ENCODE measurements at regions not wholly inside any gene's neighbourhood (a gene's known extent, or its start where the extent isn't known, plus 50 kb on each side); places are given as distances from the start of the nearest gene placed in this dataset.
"Not testable (repeated sequence)": the region's sequence is repeated elsewhere in the genome, so short reads cannot be mapped to it uniquely, and the experiment has no call there.

DNA sequence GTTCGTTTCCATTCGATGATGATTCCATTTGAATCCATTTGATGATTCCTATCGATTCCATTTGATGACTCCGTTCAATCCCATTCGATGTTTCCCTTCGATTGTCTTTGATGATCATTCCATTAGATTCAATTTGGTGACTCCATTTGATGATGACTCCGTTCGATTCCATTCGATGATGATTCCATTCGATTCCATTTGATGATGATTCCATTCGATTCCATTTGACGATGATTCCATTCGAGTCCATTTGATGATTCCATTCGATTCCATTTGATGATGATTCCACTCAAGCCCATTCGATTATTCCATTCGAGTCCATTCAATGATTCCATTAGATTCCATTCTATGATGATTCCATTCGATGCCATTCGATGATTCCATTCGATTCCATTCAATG lies 2730.6 kb downstream of the RPIA start:
- not testable (repeated sequence) for H3K27me3 ChIP-seq (ENCODE audit: control insufficient read depth, insufficient read depth, low read length); H3K4me3 ChIP-seq (ENCODE audit: low read depth, low read length); DNase-seq (ENCODE audit: low read depth); H3K36me3 ChIP-seq (ENCODE audit: control insufficient read depth, insufficient read depth, low read length)

DNA sequence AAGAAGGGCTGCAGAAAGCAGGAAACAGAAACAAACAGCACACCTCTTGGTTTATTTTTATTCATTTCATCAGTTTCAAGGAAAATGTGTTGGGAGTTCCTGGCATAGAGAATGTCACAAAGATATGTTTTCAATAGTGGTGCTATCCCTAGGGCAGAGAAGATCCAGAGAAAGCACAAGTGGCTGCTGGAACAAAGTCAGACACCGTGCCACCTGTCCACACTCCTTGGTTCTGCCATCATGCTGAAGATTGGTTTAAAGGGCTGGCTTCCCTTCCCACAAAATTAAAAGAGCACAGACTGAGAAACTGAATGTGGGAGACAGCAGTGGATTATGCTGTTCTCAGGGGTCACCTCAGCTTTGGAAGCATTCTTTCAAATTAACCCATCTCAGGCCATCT lies 2735.7 kb downstream of the RPIA start:
- H3K36me3 ChIP-seq (ENCODE audit: control insufficient read depth, insufficient read depth, low read length); DNase-seq (ENCODE audit: low read depth); H3K4me3 ChIP-seq (ENCODE audit: low read depth, low read length); H3K27me3 ChIP-seq (ENCODE audit: control insufficient read depth, insufficient read depth, low read length): not testable (repeated sequence)

DNA sequence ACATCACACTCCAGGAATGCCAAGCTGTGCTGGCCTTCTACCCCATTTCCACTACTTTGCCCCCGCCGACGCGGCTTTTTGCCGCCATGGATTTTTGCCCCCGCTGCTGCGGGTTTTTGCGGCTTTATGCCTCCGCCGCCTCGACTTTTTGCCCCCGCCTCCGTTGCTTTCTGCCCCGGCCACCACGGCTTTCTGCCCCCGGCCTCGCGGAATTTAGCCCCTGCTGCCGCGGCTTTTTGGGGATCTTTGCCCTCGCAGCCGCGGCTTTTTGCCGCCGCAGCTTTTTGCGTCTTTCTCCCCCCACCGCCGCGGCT lies 2750.4 kb downstream of the RPIA start:
- H3K36me3 ChIP-seq (ENCODE audit: control insufficient read depth, insufficient read depth, low read length); DNase-seq (ENCODE audit: low read depth): not testable (repeated sequence)
- Histone ChIP-seq H3K4me3 (ENCODE audit: low read depth, low read length) (peak overlapping the region; percentile 12), H3K27me3 (ENCODE audit: control insufficient read depth, insufficient read depth, low read length) (peaks cover 17% of the 10 kb centered on the region)

DNA sequence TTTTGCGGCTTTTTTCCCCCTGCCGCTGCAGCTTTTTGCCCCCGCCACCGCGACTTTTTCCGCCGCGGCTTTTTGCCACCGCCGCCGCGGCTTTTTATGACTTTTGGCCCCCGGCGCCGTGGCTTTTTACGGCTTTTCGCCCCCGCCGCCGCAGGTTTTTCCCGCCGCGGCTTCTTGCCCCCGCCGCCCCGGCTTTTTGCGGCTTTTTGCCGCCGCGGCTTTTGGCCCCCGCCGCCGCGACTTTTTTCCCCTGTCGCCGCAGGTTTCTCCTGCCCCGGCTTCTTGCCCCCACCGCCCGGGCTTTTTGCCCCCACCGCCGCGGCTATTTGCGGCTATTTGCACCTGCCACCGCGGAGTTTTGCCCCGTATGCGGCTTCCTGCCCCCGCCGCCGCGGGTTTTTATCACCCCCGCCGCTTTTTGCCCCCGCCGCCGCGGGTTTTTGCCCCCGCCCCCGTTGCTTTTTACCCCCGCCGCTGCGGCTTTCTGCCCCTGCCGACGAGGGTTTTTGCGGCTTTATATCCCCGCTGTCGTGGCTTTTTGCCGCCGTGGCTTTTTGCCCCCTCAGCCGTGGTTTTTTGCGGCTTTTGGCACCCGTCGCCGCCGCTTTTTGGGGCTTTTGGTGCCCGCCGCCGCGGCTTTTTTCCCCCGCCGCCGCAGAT lies 2750.9 kb downstream of the RPIA start:
- TF ChIP-seq CTCF (IDR thresholded peaks at IDR 0.05; ENCODE audit: insufficient read depth, low read length, poor library complexity, severe bottlenecking), result no peak
- no peak for DNase-seq (ENCODE audit: low read depth)
- Histone ChIP-seq H3K27me3 (ENCODE audit: control insufficient read depth, insufficient read depth, low read length) (peaks cover 17% of the 10 kb centered on the region), H3K36me3 (ENCODE audit: control insufficient read depth, insufficient read depth, low read length) (no peaks in the 10 kb centered on the region), H3K4me3 (ENCODE audit: low read depth, low read length) (peak overlapping the region; percentile 12)

GRCh38 chr2:91442906-91443729 lies 2751.6 kb downstream of the RPIA start:
- H3K36me3 ChIP-seq (ENCODE audit: control insufficient read depth, insufficient read depth, low read length); H3K4me3 ChIP-seq (ENCODE audit: low read depth, low read length); DNase-seq (ENCODE audit: low read depth): not testable (repeated sequence)
- peaks cover 17% of the 10 kb centered on the region for H3K27me3 ChIP-seq (ENCODE audit: control insufficient read depth, insufficient read depth, low read length)

- not testable (repeated sequence) for H3K4me3 ChIP-seq (ENCODE audit: low read depth, low read length); H3K36me3 ChIP-seq (ENCODE audit: control insufficient read depth, insufficient read depth, low read length); DNase-seq (ENCODE audit: low read depth)
- H3K27me3 ChIP-seq (ENCODE audit: control insufficient read depth, insufficient read depth, low read length), result peaks cover 17% of the 10 kb centered on the region
Measured at GRCh38 chr2:91443730-91444115, 2752.2 kb downstream of the RPIA start.

DNA sequence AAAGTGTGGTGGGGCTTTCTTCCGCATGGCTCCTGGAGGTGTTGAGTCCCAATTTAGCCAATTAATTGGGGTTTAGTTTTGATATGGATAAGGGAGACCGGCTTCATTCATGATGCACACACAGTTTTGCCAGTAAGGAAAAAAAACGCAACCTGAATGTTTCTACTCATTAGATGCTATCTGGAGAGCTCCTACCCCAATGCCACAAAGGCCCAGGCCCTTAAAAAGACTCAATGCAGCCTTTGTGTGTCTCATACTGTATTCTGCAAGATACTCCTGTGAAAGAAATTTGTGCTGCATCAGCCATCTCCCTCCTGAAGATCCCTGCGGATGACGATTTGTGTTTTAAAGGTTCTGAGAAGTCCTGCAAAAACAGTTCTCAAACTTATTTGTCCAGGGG lies 2754.2 kb downstream of the RPIA start:
- H3K4me3 ChIP-seq (ENCODE audit: low read depth, low read length); DNase-seq (ENCODE audit: low read depth); H3K36me3 ChIP-seq (ENCODE audit: control insufficient read depth, insufficient read depth, low read length): not testable (repeated sequence)
- peaks cover 17% of the 10 kb centered on the region for H3K27me3 ChIP-seq (ENCODE audit: control insufficient read depth, insufficient read depth, low read length)

DNA sequence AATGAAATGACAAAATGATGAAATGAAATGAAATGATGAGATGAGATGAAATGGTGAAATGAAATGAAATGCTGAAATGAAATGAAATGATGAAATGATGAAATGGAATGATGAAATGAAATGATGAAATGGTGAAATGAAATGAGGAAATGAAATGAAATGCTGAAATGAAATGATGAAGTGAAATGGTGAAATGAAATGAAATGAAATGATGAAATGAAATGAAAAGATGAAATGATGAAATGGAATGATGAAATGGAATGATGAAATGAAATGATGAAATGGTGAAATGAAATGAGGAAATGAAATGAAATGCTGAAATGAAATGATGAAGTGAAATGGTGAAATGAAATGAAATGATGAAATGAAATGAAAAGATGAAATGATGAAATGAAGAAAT lies 2755.0 kb downstream of the RPIA start:
- DNase-seq (ENCODE audit: low read depth); H3K36me3 ChIP-seq (ENCODE audit: control insufficient read depth, insufficient read depth, low read length); H3K4me3 ChIP-seq (ENCODE audit: low read depth, low read length): not testable (repeated sequence)
- H3K27me3 ChIP-seq (ENCODE audit: control insufficient read depth, insufficient read depth, low read length), result peaks cover 17% of the 10 kb centered on the region

GRCh38 chr2:91446915-91447314 lies 2755.4 kb downstream of the RPIA start:
- peaks cover 15% of the 10 kb centered on the region for H3K27me3 ChIP-seq (ENCODE audit: control insufficient read depth, insufficient read depth, low read length)
- DNase-seq (ENCODE audit: low read depth); H3K4me3 ChIP-seq (ENCODE audit: low read depth, low read length); H3K36me3 ChIP-seq (ENCODE audit: control insufficient read depth, insufficient read depth, low read length): not testable (repeated sequence)

GRCh38 chr2:91447508-91447907 lies 2756.0 kb downstream of the RPIA start:
- not testable (repeated sequence) for DNase-seq (ENCODE audit: low read depth); H3K27me3 ChIP-seq (ENCODE audit: control insufficient read depth, insufficient read depth, low read length); H3K4me3 ChIP-seq (ENCODE audit: low read depth, low read length); H3K36me3 ChIP-seq (ENCODE audit: control insufficient read depth, insufficient read depth, low read length)

- not testable (repeated sequence) for H3K36me3 ChIP-seq (ENCODE audit: control insufficient read depth, insufficient read depth, low read length); H3K4me3 ChIP-seq (ENCODE audit: low read depth, low read length); DNase-seq (ENCODE audit: low read depth); H3K27me3 ChIP-seq (ENCODE audit: control insufficient read depth, insufficient read depth, low read length)
Measured at GRCh38 chr2:91462292-91462691, 2770.8 kb downstream of the RPIA start.

- not testable (repeated sequence) for H3K27me3 ChIP-seq (ENCODE audit: control insufficient read depth, insufficient read depth, low read length); DNase-seq (ENCODE audit: low read depth); H3K36me3 ChIP-seq (ENCODE audit: control insufficient read depth, insufficient read depth, low read length); H3K4me3 ChIP-seq (ENCODE audit: low read depth, low read length)
Measured at GRCh38 chr2:91463007-91463406, 2771.5 kb downstream of the RPIA start.

DNA sequence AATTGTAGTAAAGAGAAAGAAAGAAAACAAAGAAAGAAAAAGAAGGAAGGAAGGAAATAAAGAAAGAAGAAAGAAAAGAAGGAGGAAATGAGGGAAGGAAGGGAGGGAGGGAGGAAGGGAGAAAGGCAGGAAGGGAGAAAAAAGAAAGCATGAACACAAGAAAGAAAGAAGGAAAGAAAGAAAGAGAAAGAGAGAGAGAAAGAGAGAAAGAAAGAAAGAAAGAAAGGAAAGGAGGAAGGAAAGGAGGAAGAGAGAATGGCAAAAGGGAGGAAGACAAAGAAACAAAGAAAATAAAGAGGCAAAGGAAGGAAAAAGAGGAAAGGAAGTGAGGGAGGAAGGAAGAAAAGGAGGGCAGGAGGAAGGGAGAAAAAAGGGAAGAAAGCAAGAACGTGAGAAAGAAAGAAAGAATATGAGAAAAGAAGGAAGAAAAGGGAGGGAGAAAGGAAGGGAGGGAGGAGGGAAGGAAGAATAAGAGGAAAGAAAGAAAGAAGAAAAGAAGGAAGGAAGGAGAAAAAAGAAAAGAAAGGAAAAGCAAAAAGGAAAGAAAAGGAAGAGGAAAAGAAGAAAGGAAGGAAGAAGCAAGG lies 2775.4 kb downstream of the RPIA start:
- not testable (repeated sequence) for DNase-seq (ENCODE audit: low read depth); H3K27me3 ChIP-seq (ENCODE audit: control insufficient read depth, insufficient read depth, low read length); H3K36me3 ChIP-seq (ENCODE audit: control insufficient read depth, insufficient read depth, low read length); H3K4me3 ChIP-seq (ENCODE audit: low read depth, low read length)
